Esophagus muscularis mucosa (tissue), 4 donors: ENCODE measurements at regions not wholly inside any gene's neighbourhood (a gene's known extent, or its start where the extent isn't known, plus 50 kb on each side); places are given as distances from the start of the nearest gene placed in this dataset.

ENCODE experiments used
- DNase-seq: peaks from one replicate; pipeline ENCODE4 v3.0.0-alpha.2; 2017; ENCODE audit errors: extremely low spot score
- H3K27ac ChIP-seq, 4 donors: fragments of 200-600 bp; sonication (generic); replicated peaks in 1 of 4; 1 replicate in 3 of 4; 2 replicates in 1 of 4; pipeline ENCODE4 v1.5.1; 2016 to 2019; ENCODE audit warnings: mild to moderate bottlenecking in 1 of 4
- H3K27me3 ChIP-seq, 4 donors: fragments of 200-600 bp; sonication (generic); one replicate each; pipeline versions ENCODE4 v1.5.1 to v1.6.0; 2016 to 2019
- H3K36me3 ChIP-seq, 4 donors: fragments of 200-600 bp; sonication (generic); one replicate each; pipeline ENCODE4 v1.5.1; 2016 to 2019
- H3K4me1 ChIP-seq, 4 donors: fragments of 200-600 bp; sonication (generic); one replicate each; pipeline ENCODE4 v1.5.1; 2016 to 2019
- H3K4me3 ChIP-seq, 4 donors: fragments of 200-600 bp; sonication (generic); 1 replicate in 2 of 4; 2 replicates in 2 of 4; pipeline ENCODE4 v1.5.1; 2016 to 2019; ENCODE audit warnings: mild to moderate bottlenecking in 4 of 4, moderate library complexity in 1 of 4
- H3K9me3 ChIP-seq, 4 donors: fragments of 200-600 bp; sonication (generic); 1 replicate in 3 of 4; 2 replicates in 1 of 4; pipeline ENCODE4 v1.5.1; 2016 to 2019
- CTCF ChIP-seq, 3 experiments: fragments of 200-600 bp in 2 of 3; fragments of 450-650 bp in 1 of 3; sonication (generic) in 2 of 3; IDR thresholded peaks; one replicate each; pipeline ENCODE4 v1.5.1; 2017 to 2019; ENCODE audit warnings: antibody characterized with exemption in 3 of 3, mild to moderate bottlenecking in 2 of 3, moderate library complexity in 1 of 3
- EP300 ChIP-seq: sonication (generic); formaldehyde crosslinking; IDR thresholded peaks from one replicate; pipeline ENCODE4 v1.6.1; 2017; ENCODE audit warnings: antibody characterized with exemption
- POLR2A ChIP-seq: fragments of 450-650 bp; IDR thresholded peaks from one replicate; pipeline ENCODE4 v1.6.1; 2017; ENCODE audit warnings: antibody characterized with exemption, moderate library complexity, mild to moderate bottlenecking, low read depth
- POLR2AphosphoS5 ChIP-seq, 2 donors: sonication (generic); formaldehyde crosslinking; IDR thresholded peaks; one replicate each; pipeline ENCODE4 v1.6.1; 2017; ENCODE audit warnings: antibody characterized with exemption in 2 of 2
- WGBS: methylation state at CpG from one replicate; pipeline ENCODE4 v1.1.5; 2018; 5-methylcytosine and 5-hydroxymethylcytosine counted together
- intact Hi-C: fragments of 100-400 bp; cut with DNase I; formaldehyde crosslinking; loops from one replicate; pipeline ENCODE4 v1.15.1; 2023

- peak overlapping the region; percentile 81 to 91 (median 88) for H3K27ac ChIP-seq
These were observed 84.7 kb upstream of the TNFAIP3 start for GRCh38 chr6:137782166-137783039.

GRCh38 chr6:137783710-137784109, 83.3 kb upstream of the TNFAIP3 start:
- WGBS, result 13% methylated on average over 1 of the region's 1 CpG
- H3K27ac ChIP-seq, result peak overlapping the region in 3 of 4 donors; percentile 37 to 88 (median 81)

More at GRCh38 chr6:137782166-137783039, 84.7 kb upstream of the TNFAIP3 start:
- 91% methylated on average over 10 of the region's 10 CpGs for WGBS
- no peak for TF ChIP-seq POLR2AphosphoS5 (IDR thresholded peaks at IDR 0.05)
- TF ChIP-seq POLR2A, result no peak
- TF ChIP-seq EP300, result no peak
- TF ChIP-seq CTCF (IDR thresholded peaks at IDR 0.05), result no peak
- Histone ChIP-seq H3K4me3 (no peak overlapping the region), H3K36me3 (no peaks in the 10 kb centered on the region), H3K9me3 (no peaks in the 10 kb centered on the region), H3K4me1 (peaks cover 5 to 66% (median 62%) of the 10 kb centered on the region in 4 donors), H3K27me3 (no peaks in the 10 kb centered on the region)
- DNase-seq, result peak; percentile 62
- intact Hi-C loops, result no loop called here

GRCh38 chr6:137784583-137784982, 82.5 kb upstream of the TNFAIP3 start:
- Histone ChIP-seq H3K9me3 (no peaks in the 10 kb centered on the region), H3K4me1 (peaks cover 5 to 45% (median 41%) of the 10 kb centered on the region in 4 donors), H3K27ac (no peak overlapping the region), H3K27me3 (no peaks in the 10 kb centered on the region), H3K4me3 (no peak overlapping the region), H3K36me3 (no peaks in the 10 kb centered on the region)
- TF ChIP-seq POLR2AphosphoS5 (IDR thresholded peaks at IDR 0.05), result no peak
- no peak for TF ChIP-seq CTCF (IDR thresholded peaks at IDR 0.05)
- no peak for TF ChIP-seq EP300
- no peak for TF ChIP-seq POLR2A
- WGBS, result 96% methylated on average over 1 of the region's 1 CpG
- DNase-seq, result peak; percentile 19
- intact Hi-C loops, result no loop called here

More at GRCh38 chr6:137783710-137784109, 83.3 kb upstream of the TNFAIP3 start:
- DNase-seq, result no peak
- Histone ChIP-seq H3K36me3 (no peaks in the 10 kb centered on the region), H3K27me3 (no peaks in the 10 kb centered on the region), H3K9me3 (no peaks in the 10 kb centered on the region), H3K4me1 (peaks cover 5 to 53% (median 50%) of the 10 kb centered on the region in 4 donors), H3K4me3 (no peak overlapping the region)
- TF ChIP-seq CTCF (IDR thresholded peaks at IDR 0.05) (no peak), POLR2AphosphoS5 (IDR thresholded peaks at IDR 0.05) (no peak), POLR2A (no peak), EP300 (no peak)
- intact Hi-C loops, result no loop called here

- Histone ChIP-seq H3K27me3 (no peaks in the 10 kb centered on the region), H3K4me1 (peaks cover 3 to 24% (median 18%) of the 10 kb centered on the region in 4 donors), H3K9me3 (no peaks in the 10 kb centered on the region), H3K27ac (no peak overlapping the region), H3K36me3 (no peaks in the 10 kb centered on the region), H3K4me3 (no peak overlapping the region)
- no peak for DNase-seq
- WGBS, result 90% methylated on average over 2 of the region's 2 CpGs
- TF ChIP-seq POLR2A (no peak), CTCF (IDR thresholded peaks at IDR 0.05) (no peak), POLR2AphosphoS5 (IDR thresholded peaks at IDR 0.05) (no peak), EP300 (no peak)
- intact Hi-C loops, result no loop called here
These were observed 80.0 kb upstream of the TNFAIP3 start for GRCh38 chr6:137787016-137787415.
